ENCODE measurements at regions not wholly inside any gene's neighbourhood (a gene's known extent, or its start where the extent isn't known, plus 50 kb on each side); places are given as distances from the start of the nearest gene placed in this dataset.

DNA sequence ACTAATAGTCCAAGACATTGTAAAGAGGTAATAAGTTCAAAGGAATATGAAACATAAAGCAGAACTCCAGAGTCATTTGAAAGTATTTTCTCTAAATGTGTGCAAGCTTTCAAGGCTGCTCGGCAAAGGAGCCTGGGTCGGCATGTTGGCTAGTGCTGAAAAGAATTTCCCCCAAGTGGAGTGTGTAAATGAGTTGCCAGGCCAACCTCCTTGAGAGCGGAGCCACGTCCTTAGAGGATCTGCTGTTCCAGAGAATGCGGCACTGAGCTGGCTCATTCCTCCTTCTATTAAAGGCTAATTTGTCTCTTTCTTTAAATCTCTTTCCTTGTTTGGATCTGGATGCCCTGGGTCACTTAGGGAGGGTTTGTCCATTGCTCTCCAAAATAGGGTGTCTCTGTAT, 127.5 kb downstream of the RDH14 start:
- Histone ChIP-seq H3K4me1 (ENCODE audit: insufficient read depth) (peaks cover 22% of the 10 kb centered on the region), H3K79me2 (ENCODE audit: insufficient read depth) (no peaks in the 10 kb centered on the region), H3F3A (ENCODE audit: insufficient read depth) (peaks cover 17% of the 10 kb centered on the region; the same call in 1 of the 2 replicates), H3K27ac (no peak overlapping the region), H3K36me3 (ENCODE audit: low read depth) (no peaks in the 10 kb centered on the region), H2AFZ (no peak overlapping the region), H3K9me2 (ENCODE audit: insufficient read depth) (no peaks in the 10 kb centered on the region), H3K4me2 (ENCODE audit: unreplicated experiment) (no peak overlapping the region), H3K27me3 (replicated peaks; ENCODE audit: insufficient read depth) (no peaks in the 10 kb centered on the region), H3K9me3 (ENCODE audit: low read depth) (no peaks in the 10 kb centered on the region), H3K9ac (no peak overlapping the region), H4K20me1 (ENCODE audit: insufficient read depth) (no peaks in the 10 kb centered on the region), H3K4me3 (no peak overlapping the region)
- DNase-seq: peak; percentile 25
- TF ChIP-seq EZH2phosphoT487 (IDR thresholded peaks at IDR 0.05; ENCODE audit: insufficient read depth, low read depth) (no peak), EZH2 (IDR thresholded peaks at IDR 0.05; ENCODE audit: insufficient read depth, poor library complexity, severe bottlenecking) (no peak)
- in situ Hi-C loops (cut with MboI): loop anchor here (10.0 to 25.0 kb wide), 2 partner anchors 304 to 922 kb away; partner anchors contain the start of gene OSR1
- 50 to 51% methylated on average over 5 of the region's 5 CpGs for WGBS, 2 experiments (ENCODE audit: low coverage in 1 of 2, low lambda C conversion rate in 2 of 2, missing lambda C conversion rate in 2 of 2)

GRCh38 chr2:18430996-18431748, 129.3 kb downstream of the RDH14 start:
- in situ Hi-C loops (cut with MboI): loop anchor here (10.0 to 25.0 kb wide), 2 partner anchors 306 to 924 kb away; partner anchors contain the start of gene OSR1

DNA sequence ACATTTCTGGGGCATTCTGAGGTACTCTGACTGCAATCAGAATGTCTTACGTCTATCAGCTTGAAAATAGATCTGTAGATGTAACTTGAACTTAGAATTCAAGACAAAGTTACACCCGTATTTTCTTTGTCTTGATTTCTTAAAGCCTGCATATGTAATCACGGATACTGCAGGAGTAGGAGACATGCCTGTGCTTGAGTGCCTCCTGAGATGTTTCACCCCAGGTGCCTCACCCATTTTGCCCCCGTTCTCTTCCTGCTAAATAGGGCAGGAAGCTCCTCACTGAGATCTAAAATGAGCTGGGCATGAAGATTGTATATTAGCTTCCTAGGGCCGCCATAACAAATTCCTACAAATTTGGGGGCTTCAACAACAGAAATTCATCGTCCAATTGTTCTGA, 131.9 kb downstream of the RDH14 start:
- Histone ChIP-seq H3F3A (ENCODE audit: insufficient read depth) (no peaks in the 10 kb centered on the region), H4K20me1 (ENCODE audit: insufficient read depth) (no peaks in the 10 kb centered on the region), H3K9me2 (ENCODE audit: insufficient read depth) (no peaks in the 10 kb centered on the region), H3K4me2 (ENCODE audit: unreplicated experiment) (no peak overlapping the region), H3K9me3 (ENCODE audit: low read depth) (no peaks in the 10 kb centered on the region), H3K27me3 (replicated peaks; ENCODE audit: insufficient read depth) (no peaks in the 10 kb centered on the region), H3K9ac (no peak overlapping the region), H3K36me3 (ENCODE audit: low read depth) (no peaks in the 10 kb centered on the region), H3K4me3 (no peak overlapping the region), H2AFZ (no peak overlapping the region), H3K4me1 (ENCODE audit: insufficient read depth) (no peaks in the 10 kb centered on the region), H3K79me2 (ENCODE audit: insufficient read depth) (no peaks in the 10 kb centered on the region), H3K27ac (no peak overlapping the region)
- 90 to 95% methylated on average over 6 of the region's 6 CpGs for WGBS, 2 experiments (ENCODE audit: low coverage in 1 of 2, low lambda C conversion rate in 2 of 2, missing lambda C conversion rate in 2 of 2)
- TF ChIP-seq EZH2 (IDR thresholded peaks at IDR 0.05; ENCODE audit: insufficient read depth, poor library complexity, severe bottlenecking): no peak
- TF ChIP-seq EZH2phosphoT487 (IDR thresholded peaks at IDR 0.05; ENCODE audit: insufficient read depth, low read depth): no peak
- no peak for DNase-seq
- in situ Hi-C loops (cut with MboI): loop anchor here (25.0 kb wide), 1 partner anchor 309 kb away; no protein-coding TSS in a partner anchor

More at GRCh38 chr2:18430996-18431748, 129.3 kb downstream of the RDH14 start:
- no peaks in the 10 kb centered on the region for H3K79me2 ChIP-seq (ENCODE audit: insufficient read depth)
- no peak overlapping the region for H2AFZ ChIP-seq
- H3K9me3 ChIP-seq (ENCODE audit: low read depth): no peaks in the 10 kb centered on the region
- peaks cover 6% of the 10 kb centered on the region; the same call in 1 of the 2 replicates for H3F3A ChIP-seq (ENCODE audit: insufficient read depth)
- no peak overlapping the region for H3K27ac ChIP-seq
- DNase-seq: no peak
- no peak overlapping the region for H3K4me3 ChIP-seq
- no peak overlapping the region for H3K9ac ChIP-seq
- no peaks in the 10 kb centered on the region for H3K36me3 ChIP-seq (ENCODE audit: low read depth)
- no peaks in the 10 kb centered on the region for H4K20me1 ChIP-seq (ENCODE audit: insufficient read depth)
- no peaks in the 10 kb centered on the region for H3K27me3 ChIP-seq (replicated peaks; ENCODE audit: insufficient read depth)
- TF ChIP-seq EZH2 (IDR thresholded peaks at IDR 0.05; ENCODE audit: insufficient read depth, poor library complexity, severe bottlenecking): no peak
- no peak for TF ChIP-seq EZH2phosphoT487 (IDR thresholded peaks at IDR 0.05; ENCODE audit: insufficient read depth, low read depth)
- 81 to 86% methylated on average over 4 of the region's 4 CpGs for WGBS, 2 experiments (ENCODE audit: low coverage in 1 of 2, low lambda C conversion rate in 2 of 2, missing lambda C conversion rate in 2 of 2)
- no peak overlapping the region for H3K4me2 ChIP-seq (ENCODE audit: unreplicated experiment)
- peaks cover 7% of the 10 kb centered on the region for H3K4me1 ChIP-seq (ENCODE audit: insufficient read depth)
- H3K9me2 ChIP-seq (ENCODE audit: insufficient read depth): no peaks in the 10 kb centered on the region

DNA sequence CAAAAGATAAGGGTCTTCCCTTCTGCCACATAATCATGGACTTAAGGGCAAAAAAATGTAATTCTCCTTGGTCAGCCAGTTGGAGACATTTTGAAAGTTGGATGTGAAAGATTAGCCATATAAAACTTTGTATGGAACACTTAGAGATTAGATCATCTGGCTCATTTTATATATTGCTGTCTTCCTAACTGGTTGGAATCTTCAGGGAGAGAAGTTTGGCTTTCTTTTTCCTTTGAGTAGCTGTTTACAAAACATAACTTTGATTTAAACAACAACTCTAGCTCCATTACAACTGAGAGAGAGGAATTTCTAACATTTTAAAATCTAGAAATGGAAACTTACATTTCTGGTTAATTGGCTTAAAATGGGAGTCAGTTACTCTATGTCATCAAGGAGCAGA, 132.7 kb downstream of the RDH14 start:
- in situ Hi-C loops (cut with MboI): loop anchor here (25.0 kb wide), 1 partner anchor 310 kb away; no protein-coding TSS in a partner anchor
- H3K4me3 ChIP-seq: no peak overlapping the region
- no peak for TF ChIP-seq EZH2 (IDR thresholded peaks at IDR 0.05; ENCODE audit: insufficient read depth, poor library complexity, severe bottlenecking)
- no peak for TF ChIP-seq EZH2phosphoT487 (IDR thresholded peaks at IDR 0.05; ENCODE audit: insufficient read depth, low read depth)

More for the DNA sequence above, 132.7 kb downstream of the RDH14 start:
- H3K4me1 ChIP-seq (ENCODE audit: insufficient read depth): no peaks in the 10 kb centered on the region
- H4K20me1 ChIP-seq (ENCODE audit: insufficient read depth): no peaks in the 10 kb centered on the region
- no peak for DNase-seq
- H3K9me3 ChIP-seq (ENCODE audit: low read depth): no peaks in the 10 kb centered on the region
- no peaks in the 10 kb centered on the region for H3K27me3 ChIP-seq (replicated peaks; ENCODE audit: insufficient read depth)
- H3K36me3 ChIP-seq (ENCODE audit: low read depth): no peaks in the 10 kb centered on the region
- H3K79me2 ChIP-seq (ENCODE audit: insufficient read depth): no peaks in the 10 kb centered on the region
- H3F3A ChIP-seq (ENCODE audit: insufficient read depth): no peaks in the 10 kb centered on the region
- H3K9me2 ChIP-seq (ENCODE audit: insufficient read depth): no peaks in the 10 kb centered on the region
- no peak overlapping the region for H2AFZ ChIP-seq
- no peak overlapping the region for H3K4me2 ChIP-seq (ENCODE audit: unreplicated experiment)
- H3K9ac ChIP-seq: no peak overlapping the region
- H3K27ac ChIP-seq: no peak overlapping the region

All from GM23248 (cell line).